A549 (cell line): ENCODE measurements at regions not wholly inside any gene's neighbourhood (a gene's known extent, or its start where the extent isn't known, plus 50 kb on each side); places are given as distances from the start of the nearest gene placed in this dataset.

Experiments used
- ATAC-seq, 2 experiments: fragments of 200-7000 bp in 1 of 2; fragments of >200 bp in 1 of 2; cut with Nextera tagmentation in 1 of 2; cut with Tn5 transposase in 1 of 2; 3 replicates each; pipeline versions ENCODE4 v1.8.0 to v1.9.1; 2018 to 2020; ENCODE audit warnings: mild to moderate bottlenecking in 1 of 2, moderate library complexity in 1 of 2
- CTCF ChIA-PET: fragments of 300-600 bp; sonication (Branson Sonifier 250); formaldehyde crosslinking; extraction: SDS; loops from one replicate; lab custom pipeline; 2021; ENCODE audit warnings: antibody characterized with exemption, inconsistent platforms; lab: Yijun Ruan, JAX
- POLR2A ChIA-PET: fragments of 350-600 bp; formaldehyde crosslinking; extraction: SDS; loops from one replicate; lab custom pipeline; 2021; ENCODE audit warnings: antibody characterized with exemption, inconsistent platforms; lab: Yijun Ruan, JAX
- DNase-seq, 2 experiments: peaks; one replicate each; pipeline versions ENCODE4 v3.0.0 to v3.0.0-alpha.2; 2011 to 2016; ENCODE audit warnings: low read depth in 1 of 2, low spot score in 1 of 2
- FAIRE-seq: peaks from 2 replicates; lab custom pipeline; 2011; peaks lifted over from hg19 to GRCh38; lab: Jason Lieb, UNC
- H3K27ac ChIP-seq, 2 experiments: fragments of >200 bp; sonication (Bioruptor Twin); formaldehyde crosslinking; 3 replicates each; pipeline ENCODE4 v1.5.1; 2016 to 2017
- H3K4me1 ChIP-seq: fragments of >200 bp; sonication (Bioruptor Twin); formaldehyde crosslinking; 3 replicates; pipeline ENCODE4 v1.6.1; 2016
- H3K4me2 ChIP-seq: fragments of >200 bp; sonication (Bioruptor Twin); formaldehyde crosslinking; 3 replicates; pipeline ENCODE4 v1.6.1; 2016
- H3K4me3 ChIP-seq: fragments of >200 bp; sonication (Bioruptor Twin); formaldehyde crosslinking; 3 replicates; pipeline ENCODE4 v1.5.1; 2016
- H3K9me3 ChIP-seq: fragments of >200 bp; sonication (Bioruptor Twin); formaldehyde crosslinking; 3 replicates; pipeline ENCODE4 v1.6.1; 2016
- ATOH8 ChIP-seq: fragments of 250-450 bp; sonication (Bioruptor Pico); IDR thresholded peaks from 2 replicates; pipeline ENCODE4 v1.5.0; 2020; ENCODE audit warnings: low read depth, mild to moderate bottlenecking, moderate library complexity
- BHLHE40 ChIP-seq: IDR thresholded peaks from 2 replicates; pipeline ENCODE4 v1.6.1; 2012; ENCODE audit warnings: low read depth, low read length, inconsistent platforms
- CEBPB ChIP-seq, 2 experiments: fragments of >200 bp in 1 of 2; sonication (Bioruptor Twin) in 1 of 2; formaldehyde crosslinking in 1 of 2; IDR thresholded peaks; 2 replicates each; pipeline ENCODE4 v1.6.1; 2012 to 2016
- EHF ChIP-seq: fragments of 250-450 bp; sonication (Bioruptor Pico); IDR thresholded peaks from 2 replicates; pipeline ENCODE4 v1.5.0; 2020; ENCODE audit warnings: mild to moderate bottlenecking
- ELK1 ChIP-seq: fragments of 150-350 bp; IDR thresholded peaks from 2 replicates; pipeline ENCODE4 v1.6.1; 2014; ENCODE audit warnings: low read depth, mild to moderate bottlenecking, low read length
- ESRRA ChIP-seq: fragments of 150-350 bp; IDR thresholded peaks from 2 replicates; pipeline ENCODE4 v1.6.1; 2014; ENCODE audit warnings: mild to moderate bottlenecking, low read length, borderline replicate concordance
- FOSB ChIP-seq: fragments of 250-450 bp; sonication (Bioruptor Pico); IDR thresholded peaks from 2 replicates; pipeline ENCODE4 v1.5.0; 2020; ENCODE audit warnings: mild to moderate bottlenecking, moderate library complexity
- FOSL2 ChIP-seq, 2 experiments: fragments of 450-650 bp in 1 of 2; fragments of >200 bp in 1 of 2; sonication (Bioruptor Twin) in 1 of 2; formaldehyde crosslinking; IDR thresholded peaks; 2 replicates each; pipeline versions ENCODE4 v1.5.0 to v1.6.1; 2016 to 2020; ENCODE audit warnings: mild to moderate bottlenecking in 1 of 2, moderate library complexity in 1 of 2
- FOXS1 ChIP-seq: fragments of 250-450 bp; sonication (Bioruptor Pico); IDR thresholded peaks from 2 replicates; pipeline ENCODE4 v1.5.0; 2020; ENCODE audit warnings: mild to moderate bottlenecking, moderate library complexity
- HDAC2 ChIP-seq: fragments of 200-600 bp; sonication (generic); IDR thresholded peaks from 2 replicates; pipeline ENCODE4 v1.6.1; 2016
- HES2 ChIP-seq: fragments of >200 bp; sonication (Bioruptor Twin); formaldehyde crosslinking; IDR thresholded peaks from 2 replicates; pipeline ENCODE4 v1.6.1; 2016
- HOXB5 ChIP-seq: fragments of 250-450 bp; sonication (Bioruptor Pico); IDR thresholded peaks from 2 replicates; pipeline ENCODE4 v1.5.0; 2020; ENCODE audit warnings: mild to moderate bottlenecking, moderate library complexity
- JUN ChIP-seq, 2 experiments: fragments of >200 bp; sonication (Bioruptor Twin); formaldehyde crosslinking; IDR thresholded peaks; 2 replicates in 1 of 2; 3 replicates in 1 of 2; pipeline ENCODE4 v1.6.1; 2016 to 2017
- JUNB ChIP-seq: fragments of >200 bp; sonication (Bioruptor Twin); formaldehyde crosslinking; IDR thresholded peaks from 2 replicates; pipeline ENCODE4 v1.6.1; 2016
- KDM1A ChIP-seq: fragments of 200-600 bp; sonication (generic); IDR thresholded peaks from 2 replicates; pipeline ENCODE4 v1.6.1; 2016; ENCODE audit warnings: low read depth, mild to moderate bottlenecking
- MAX ChIP-seq: IDR thresholded peaks from 2 replicates; pipeline ENCODE4 v1.6.1; 2012
- MAZ ChIP-seq: fragments of 150-350 bp; IDR thresholded peaks from 2 replicates; pipeline ENCODE4 v1.6.1; 2014; ENCODE audit warnings: antibody characterized with exemption, low read depth, low read length, borderline replicate concordance
- MYC ChIP-seq: IDR thresholded peaks from 2 replicates; pipeline ENCODE4 v1.6.1; 2012; ENCODE audit warnings: mild to moderate bottlenecking, inconsistent platforms, low read length, improper control_type of control experiment, borderline replicate concordance
- PHF8 ChIP-seq: fragments of 200-600 bp; sonication (generic); IDR thresholded peaks from 2 replicates; pipeline ENCODE4 v1.6.1; 2016; ENCODE audit warnings: low read depth, mild to moderate bottlenecking, antibody characterized with exemption, moderate library complexity, borderline replicate concordance
- RAD21 ChIP-seq, 2 experiments: fragments of >200 bp in 1 of 2; sonication (Bioruptor Twin) in 1 of 2; formaldehyde crosslinking in 1 of 2; IDR thresholded peaks in 1 of 2; conservative IDR thresholded peaks in 1 of 2; 2 replicates in 1 of 2; 3 replicates in 1 of 2; pipeline ENCODE4 v1.6.1; 2012 to 2018; ENCODE audit warnings: inconsistent platforms in 1 of 2
- RNF2 ChIP-seq: fragments of 200-600 bp; sonication (generic); IDR thresholded peaks from 2 replicates; pipeline ENCODE4 v1.6.1; 2016; ENCODE audit warnings: low read depth, mild to moderate bottlenecking, antibody characterized with exemption, moderate library complexity, borderline replicate concordance
- ZC3H11A ChIP-seq: fragments of 450-650 bp; IDR thresholded peaks from 2 replicates; pipeline ENCODE4 v1.6.1; 2014; ENCODE audit warnings: antibody characterized with exemption, mild to moderate bottlenecking
- ZFP36 ChIP-seq: fragments of 450-650 bp; IDR thresholded peaks from 2 replicates; pipeline ENCODE4 v1.6.1; 2014; ENCODE audit warnings: borderline replicate concordance; ENCODE audit not compliant: partially characterized antibody
- ZSCAN20 ChIP-seq: fragments of 250-450 bp; sonication (Bioruptor Pico); IDR thresholded peaks from 2 replicates; pipeline ENCODE4 v1.8.0; 2022; ENCODE audit warnings: mild to moderate bottlenecking, moderate library complexity
- WGBS: methylation state at CpG from one replicate; pipeline ENCODE4 v1.1.6; 2017; ENCODE audit errors: missing lambda C conversion rate; 5-methylcytosine and 5-hydroxymethylcytosine counted together

DNA sequence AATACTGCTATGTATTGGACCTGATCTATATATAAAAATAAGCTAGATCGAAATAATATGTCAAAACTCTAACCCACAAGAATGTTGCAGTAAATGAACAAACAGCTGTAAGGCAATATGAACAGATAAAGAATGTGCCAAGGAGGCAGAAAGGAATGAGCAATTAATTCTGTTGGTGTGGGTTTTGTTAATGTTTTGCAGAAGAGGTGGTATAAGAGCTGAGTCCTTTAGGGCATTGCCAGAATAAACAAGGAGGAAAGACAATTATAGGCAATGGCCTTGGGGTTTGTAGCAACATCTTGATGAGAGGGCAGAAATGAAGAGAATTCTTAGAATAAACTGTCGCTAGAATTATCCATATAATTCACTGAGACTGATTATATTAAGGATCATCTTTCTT, 240.9 kb upstream of the GULP1 start:
- ChIA-PET POLR2A (no interaction called here), CTCF (interaction anchor here (0.7 kb wide), 1 partner anchor 57 kb away, joined by 3 read pairs; no protein-coding TSS in a partner anchor)
- TF ChIP-seq FOXS1 (CRISPR knock-in tag), result no peak
- TF ChIP-seq FOSB, result no peak
- no peak for TF ChIP-seq MAX
- no peak for TF ChIP-seq ATOH8 (CRISPR knock-in tag)
- no peak for TF ChIP-seq MYC
- no peak for TF ChIP-seq ESRRA
- no peak for TF ChIP-seq ELK1
- TF ChIP-seq JUNB, result no peak
- H3K4me2 ChIP-seq, result no peak overlapping the region
- H3K4me1 ChIP-seq, result no peaks in the 10 kb centered on the region
- 25% methylated on average over 2 of the region's 2 CpGs for WGBS
- no peaks in the 10 kb centered on the region for H3K9me3 ChIP-seq
- ATAC-seq (no peak), DNase-seq (no peak), FAIRE-seq (no peak)
- H3K27ac ChIP-seq, result no peak overlapping the region
- no peak overlapping the region for H3K4me3 ChIP-seq

- WGBS, result 94% methylated on average over 1 of the region's 1 CpG
Measured at GRCh38 chr2:188051706-188052105, 240.0 kb upstream of the GULP1 start.

More at GRCh38 chr2:188051706-188052105, 240.0 kb upstream of the GULP1 start:
- POLR2A ChIA-PET, result no interaction called here
- CTCF ChIA-PET, result no interaction called here
- H3K9me3 ChIP-seq, result no peaks in the 10 kb centered on the region
- no peak overlapping the region for H3K4me2 ChIP-seq
- ATAC-seq, result no peak
- FAIRE-seq, result no peak
- no peak for TF ChIP-seq ZFP36
- no peak for TF ChIP-seq MAX
- no peak for TF ChIP-seq ZC3H11A
- no peak for TF ChIP-seq ELK1
- no peak for TF ChIP-seq ZSCAN20
- TF ChIP-seq ATOH8 (CRISPR knock-in tag), result no peak
- no peak for TF ChIP-seq CEBPB (IDR thresholded peaks at IDR 0.05)
- no peak for TF ChIP-seq BHLHE40
- TF ChIP-seq FOSL2 (IDR thresholded peaks at IDR 0.05), result no peak
- TF ChIP-seq FOSL2 (CRISPR knock-in tag; IDR thresholded peaks at IDR 0.05), result no peak
- no peak for TF ChIP-seq KDM1A
- TF ChIP-seq HDAC2, result no peak
- no peak for TF ChIP-seq HOXB5 (CRISPR knock-in tag)
- no peak for TF ChIP-seq HES2
- TF ChIP-seq EHF (CRISPR knock-in tag), result no peak
- TF ChIP-seq JUN (IDR thresholded peaks at IDR 0.05), result no peak
- no peak for TF ChIP-seq RNF2
- TF ChIP-seq MAZ, result no peak
- no peak for TF ChIP-seq PHF8
- no peak for TF ChIP-seq RAD21 (conservative IDR thresholded peaks at IDR 0.05 in 1 of 2, IDR thresholded peaks at IDR 0.05 in 1 of 2)
- no peak for TF ChIP-seq MYC
- H3K4me1 ChIP-seq, result no peaks in the 10 kb centered on the region
- H3K4me3 ChIP-seq, result no peak overlapping the region
- no peak for DNase-seq
- H3K27ac ChIP-seq, result no peak overlapping the region
